H1 (cell line): ENCODE measurements at regions not wholly inside any gene's neighbourhood (a gene's known extent, or its start where the extent isn't known, plus 50 kb on each side); places are given as distances from the start of the nearest gene placed in this dataset.

Experiments used
- CTCF ChIA-PET: fragments of 300-600 bp; sonication (Branson Sonifier 250); formaldehyde crosslinking; loops from one replicate; lab custom pipeline; 2021; ENCODE audit not compliant: partially characterized antibody; lab: Charles Lee
- POLR2A ChIA-PET: fragments of 300-600 bp; sonication (Branson Sonifier 250); formaldehyde crosslinking; loops from one replicate; lab custom pipeline; 2021; ENCODE audit warnings: inconsistent platforms; ENCODE audit not compliant: partially characterized antibody; lab: Charles Lee
- DNase-seq, 2 experiments: peaks; one replicate each; pipeline versions ENCODE4 v3.0.0 to v3.0.0-alpha.2; 2010 to 2022; ENCODE audit warnings: low spot score in 2 of 2, low read depth in 1 of 2, mixed read lengths in 1 of 2
- FAIRE-seq: peaks from 2 replicates; lab custom pipeline; 2011; peaks lifted over from hg19 to GRCh38; lab: Jason Lieb, UNC
- H2AFZ ChIP-seq: 2 replicates; pipeline ENCODE4 v1.8.1; 2012; ENCODE audit warnings: low read length, inconsistent platforms
- H2AK5ac ChIP-seq: 2 replicates; pipeline ENCODE4 v1.6.1; 2013; ENCODE audit warnings: low read depth, low read length
- H2BK120ac ChIP-seq: replicated peaks from 2 replicates; pipeline ENCODE3; 2013; ENCODE audit warnings: low read depth, low read length, inconsistent platforms
- H2BK12ac ChIP-seq: 2 replicates; pipeline ENCODE4 v1.6.1; 2013; ENCODE audit warnings: low read depth, low read length
- H2BK15ac ChIP-seq: 2 replicates; pipeline ENCODE4 v1.6.1; 2013; ENCODE audit warnings: low read length
- H2BK20ac ChIP-seq: 2 replicates; pipeline ENCODE4 v1.6.1; 2013; ENCODE audit warnings: low read length
- H2BK5ac ChIP-seq: 2 replicates; pipeline ENCODE4 v1.6.1; 2013; ENCODE audit warnings: low read depth, low read length
- H3K14ac ChIP-seq: 2 replicates; pipeline ENCODE4 v1.6.1; 2013; ENCODE audit warnings: inconsistent platforms; ENCODE audit not compliant: insufficient read length
- H3K18ac ChIP-seq: 2 replicates; pipeline ENCODE4 v1.6.1; 2013; ENCODE audit warnings: low read length; ENCODE audit errors: extremely low read depth
- H3K23ac ChIP-seq: 2 replicates; pipeline ENCODE4 v1.6.1; 2013; ENCODE audit warnings: inconsistent platforms; ENCODE audit not compliant: insufficient read length
- H3K23me2 ChIP-seq: 2 replicates; pipeline ENCODE4 v1.6.1; 2013; ENCODE audit warnings: low read depth, low read length
- H3K27ac ChIP-seq: 2 replicates; pipeline ENCODE4 v1.6.1; 2011; ENCODE audit warnings: low read depth, low read length, inconsistent platforms
- H3K27me3 ChIP-seq, 4 experiments: replicated peaks in 1 of 4; 1 replicate in 1 of 4; 2 replicates in 3 of 4; pipeline versions ENCODE4 v1.6.1 to v1.8.1; 2011 to 2013; ENCODE audit warnings: low read length in 3 of 4, mild to moderate bottlenecking in 3 of 4, inconsistent platforms in 2 of 4, mixed read lengths in 2 of 4, moderate library complexity in 1 of 4; ENCODE audit not compliant: control insufficient read depth in 3 of 4, insufficient read depth in 3 of 4; ENCODE audit errors: extremely low read depth in 1 of 4
- H3K36me3 ChIP-seq, 4 experiments: 2 replicates each; pipeline versions ENCODE4 v1.6.1 to v1.8.1; 2011 to 2013; ENCODE audit warnings: mild to moderate bottlenecking in 4 of 4, low read length in 3 of 4, moderate library complexity in 2 of 4, control low read depth in 1 of 4, inconsistent platforms in 1 of 4; ENCODE audit not compliant: insufficient read depth in 4 of 4, control insufficient read depth in 2 of 4
- H3K4ac ChIP-seq: replicated peaks from 2 replicates; pipeline ENCODE3; 2013; ENCODE audit warnings: low read length, low read depth, mixed read lengths, inconsistent platforms; ENCODE audit not compliant: insufficient read length
- H3K4me1 ChIP-seq, 4 experiments: replicated peaks in 1 of 4; 1 replicate in 1 of 4; 2 replicates in 3 of 4; pipeline versions ENCODE4 v1.6.1 to v1.8.1; 2011 to 2013; ENCODE audit warnings: low read length in 3 of 4, inconsistent platforms in 2 of 4, mixed read lengths in 1 of 4; ENCODE audit not compliant: insufficient read depth in 4 of 4, control insufficient read depth in 3 of 4
- H3K4me2 ChIP-seq, 2 experiments: 2 replicates each; pipeline versions ENCODE4 v1.6.1 to v1.8.1; 2011 to 2013; ENCODE audit warnings: low read depth in 2 of 2, low read length in 2 of 2, control low read depth in 1 of 2, inconsistent platforms in 1 of 2, mild to moderate bottlenecking in 1 of 2; ENCODE audit not compliant: insufficient read depth in 1 of 2
- H3K4me3 ChIP-seq, 4 experiments: fragments of 200-600, 300-600 bp in 1 of 4; sonication (generic), shearing (Covaris generic), sonication (Bioruptor Twin) in 1 of 4; 2 replicates each; pipeline versions ENCODE4 v1.5.1 to v1.8.1; 2011 to 2016; ENCODE audit warnings: low read length in 4 of 4, low read depth in 3 of 4, control low read depth in 2 of 4, inconsistent platforms in 2 of 4, mild to moderate bottlenecking in 2 of 4, mixed read lengths in 1 of 4, moderate library complexity in 1 of 4; ENCODE audit not compliant: insufficient read depth in 2 of 4; ENCODE audit errors: extremely low read depth in 1 of 4
- H3K56ac ChIP-seq: replicated peaks from 2 replicates; pipeline ENCODE3; 2013; ENCODE audit warnings: low read depth, mild to moderate bottlenecking, mixed read lengths, low read length, inconsistent platforms; ENCODE audit not compliant: insufficient read length
- H3K79me1 ChIP-seq: 2 replicates; pipeline ENCODE4 v1.6.1; 2013; ENCODE audit warnings: low read depth, low read length, control low read depth
- H3K79me2 ChIP-seq, 2 experiments: 2 replicates each; pipeline versions ENCODE4 v1.6.1 to v1.8.1; 2012 to 2013; ENCODE audit warnings: low read length in 2 of 2, mild to moderate bottlenecking in 2 of 2, inconsistent platforms in 1 of 2; ENCODE audit not compliant: insufficient read depth in 2 of 2, control insufficient read depth in 1 of 2
- H3K9ac ChIP-seq, 4 experiments: replicated peaks in 1 of 4; 1 replicate in 1 of 4; 2 replicates in 3 of 4; pipeline versions ENCODE4 v1.6.1 to v1.8.1; 2011 to 2013; ENCODE audit warnings: low read depth in 3 of 4, low read length in 3 of 4, control low read depth in 2 of 4, mild to moderate bottlenecking in 2 of 4, moderate library complexity in 2 of 4, inconsistent platforms in 1 of 4; ENCODE audit errors: extremely low read depth in 1 of 4
- H3K9me3 ChIP-seq, 2 experiments: 2 replicates each; pipeline versions ENCODE4 v1.6.1 to v1.8.1; 2012 to 2013; ENCODE audit warnings: mild to moderate bottlenecking in 2 of 2, moderate library complexity in 2 of 2, control low read depth in 1 of 2, inconsistent platforms in 1 of 2, low read depth in 1 of 2, low read length in 1 of 2, mixed read lengths in 1 of 2; ENCODE audit not compliant: insufficient read depth in 2 of 2
- H4K20me1 ChIP-seq, 2 experiments: replicated peaks in 1 of 2; 2 replicates each; pipeline versions ENCODE3 to v1.8.1; 2011 to 2013; ENCODE audit warnings: inconsistent platforms in 2 of 2, low read length in 2 of 2, mild to moderate bottlenecking in 1 of 2; ENCODE audit not compliant: insufficient read depth in 2 of 2, control insufficient read depth in 1 of 2
- H4K5ac ChIP-seq: 2 replicates; pipeline ENCODE4 v1.6.1; 2013; ENCODE audit warnings: low read length, low read depth, mixed read lengths, inconsistent platforms; ENCODE audit not compliant: insufficient read length
- H4K8ac ChIP-seq: 2 replicates; pipeline ENCODE4 v1.8.0; 2013; ENCODE audit warnings: mild to moderate bottlenecking, moderate library complexity, low read length, inconsistent platforms; ENCODE audit not compliant: insufficient read depth; ENCODE audit errors: extremely low read depth
- H4K91ac ChIP-seq: replicated peaks from 2 replicates; pipeline ENCODE3; 2013; ENCODE audit warnings: low read length, mixed read lengths, inconsistent platforms; ENCODE audit not compliant: insufficient read length
- BACH1 ChIP-seq: IDR thresholded peaks from 2 replicates; pipeline ENCODE4 v1.6.1; 2012; ENCODE audit warnings: low read length, improper control_type of control experiment
- POLR2AphosphoS5 ChIP-seq: IDR thresholded peaks from 2 replicates; pipeline ENCODE4 v1.6.1; 2011; ENCODE audit warnings: low read depth, low read length
- RXRA ChIP-seq: IDR thresholded peaks from 2 replicates; pipeline ENCODE4 v1.6.1; 2011; ENCODE audit warnings: low read depth, mild to moderate bottlenecking, low read length, moderate library complexity; ENCODE audit not compliant: insufficient read depth
- SRF ChIP-seq: IDR thresholded peaks from 2 replicates; pipeline ENCODE4 v1.6.1; 2011; ENCODE audit warnings: mild to moderate bottlenecking, low read depth, low read length, moderate library complexity
- TEAD4 ChIP-seq: IDR thresholded peaks from 2 replicates; pipeline ENCODE4 v1.6.1; 2012; ENCODE audit warnings: low read depth, low read length, inconsistent platforms, mixed read lengths
- WGBS, 2 experiments: shearing (Covaris generic) in 1 of 2; methylation state at CpG; one replicate each; pipeline versions ENCODE4 v1.1.6 to v1.1.7; 2013 to 2015; ENCODE audit warnings: low lambda C conversion rate in 2 of 2, mixed read lengths in 2 of 2, inconsistent platforms in 1 of 2, low coverage in 1 of 2, missing lambda C conversion rate in 1 of 2; ENCODE audit not compliant: insufficient replicate concordance in 2 of 2, insufficient coverage in 1 of 2, insufficient read length in 1 of 2; ENCODE audit errors: extremely low coverage in 1 of 2, missing lambda C conversion rate in 1 of 2; 5-methylcytosine and 5-hydroxymethylcytosine counted together
- TF ChIP-seq, protein P1 (sequence below), 3 experiments: IDR thresholded peaks; 1 replicate in 2 of 3; 2 replicates in 1 of 3; pipeline versions ENCODE4 v1.5.1 to v1.6.1; 2011; ENCODE audit warnings: low read length in 3 of 3, mild to moderate bottlenecking in 3 of 3, inconsistent platforms in 2 of 3, low read depth in 1 of 3, moderate library complexity in 1 of 3; ENCODE audit not compliant: insufficient read depth in 1 of 3; ENCODE audit errors: control extremely low read depth in 1 of 3

GRCh38 chr5:36403632-36404311, 102.1 kb upstream of the RANBP3L start:
- TF ChIP-seq RXRA = no peak
- no peak for TF ChIP-seq POLR2AphosphoS5
- no peak for TF ChIP-seq BACH1
- no peak for TF ChIP-seq SRF
- TF ChIP-seq, protein P1, sequence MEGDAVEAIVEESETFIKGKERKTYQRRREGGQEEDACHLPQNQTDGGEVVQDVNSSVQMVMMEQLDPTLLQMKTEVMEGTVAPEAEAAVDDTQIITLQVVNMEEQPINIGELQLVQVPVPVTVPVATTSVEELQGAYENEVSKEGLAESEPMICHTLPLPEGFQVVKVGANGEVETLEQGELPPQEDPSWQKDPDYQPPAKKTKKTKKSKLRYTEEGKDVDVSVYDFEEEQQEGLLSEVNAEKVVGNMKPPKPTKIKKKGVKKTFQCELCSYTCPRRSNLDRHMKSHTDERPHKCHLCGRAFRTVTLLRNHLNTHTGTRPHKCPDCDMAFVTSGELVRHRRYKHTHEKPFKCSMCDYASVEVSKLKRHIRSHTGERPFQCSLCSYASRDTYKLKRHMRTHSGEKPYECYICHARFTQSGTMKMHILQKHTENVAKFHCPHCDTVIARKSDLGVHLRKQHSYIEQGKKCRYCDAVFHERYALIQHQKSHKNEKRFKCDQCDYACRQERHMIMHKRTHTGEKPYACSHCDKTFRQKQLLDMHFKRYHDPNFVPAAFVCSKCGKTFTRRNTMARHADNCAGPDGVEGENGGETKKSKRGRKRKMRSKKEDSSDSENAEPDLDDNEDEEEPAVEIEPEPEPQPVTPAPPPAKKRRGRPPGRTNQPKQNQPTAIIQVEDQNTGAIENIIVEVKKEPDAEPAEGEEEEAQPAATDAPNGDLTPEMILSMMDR (IDR thresholded peaks at IDR 0.05; ENCODE audit: control extremely low read depth in 1 of 3, insufficient read depth in 1 of 3, low read depth in 1 of 3, low read length in 3 of 3) = no peak
- TF ChIP-seq TEAD4 = no peak
- TF ChIP-seq, all 59 proteins: peak for 0
- Histone ChIP-seq H2BK15ac (no peak overlapping the region), H2BK12ac (no peak overlapping the region), H3K18ac (no peak overlapping the region), H3K23ac (no peak overlapping the region), H3K23me2 (no peaks in the 10 kb centered on the region), H3K9ac (no peak overlapping the region), H3K4me2 (no peak overlapping the region), H2BK20ac (no peak overlapping the region), H3K56ac (no peak overlapping the region), H3K79me2 (no peaks in the 10 kb centered on the region), H3K4me1 (no peaks in the 10 kb centered on the region; a peak in 1 of 7 replicates), H2BK5ac (no peak overlapping the region), H2AFZ (no peak overlapping the region), H2BK120ac (no peak overlapping the region), H3K79me1 (no peaks in the 10 kb centered on the region), H3K4me3 (no peak overlapping the region), H4K91ac (no peak overlapping the region), H3K27me3 (no peaks in the 10 kb centered on the region), H3K9me3 (no peaks in the 10 kb centered on the region), H3K14ac (no peak overlapping the region), H4K20me1 (no peaks in the 10 kb centered on the region), H4K8ac (no peak overlapping the region), H2AK5ac (no peak overlapping the region), H3K36me3 (no peaks in the 10 kb centered on the region), H3K27ac (no peak overlapping the region), H3K4ac (no peak overlapping the region), H4K5ac (no peak overlapping the region)
- WGBS, 2 experiments = 81% methylated on average over 5 of the region's 5 CpGs; no CpG with 5 or more reads in 1 of the 2 experiments
- no peak for FAIRE-seq
- ChIA-PET CTCF (interaction anchor here (0.8 to 4.1 kb wide), 6 partner anchors 12 to 292 kb away, joined by 3 to 30 read pairs (median 7); no protein-coding TSS in a partner anchor), POLR2A (no interaction called here)
- no peak for DNase-seq
